Kidney epithelial cell (primary cell): ENCODE measurements at regions not wholly inside any gene's neighbourhood (a gene's known extent, or its start where the extent isn't known, plus 50 kb on each side); places are given as distances from the start of the nearest gene placed in this dataset.

ENCODE experiments used
- DNase-seq: peaks from one replicate; pipeline ENCODE4 v3.0.0-alpha.2; 2010; ENCODE audit warnings: low read depth
- H3K27me3 ChIP-seq: 2 replicates; pipeline ENCODE4 v1.6.0; 2011; ENCODE audit warnings: low read length; ENCODE audit not compliant: control insufficient read depth, insufficient read depth
- H3K36me3 ChIP-seq: 2 replicates; pipeline ENCODE4 v1.5.1; 2011; ENCODE audit warnings: low read length; ENCODE audit not compliant: control insufficient read depth, insufficient read depth
- H3K4me3 ChIP-seq: 2 replicates; pipeline ENCODE4 v1.5.1; 2011; ENCODE audit warnings: low read depth, mild to moderate bottlenecking, control low read depth, low read length
- TF ChIP-seq, protein P1 (sequence below): IDR thresholded peaks from 2 replicates; pipeline ENCODE4 v1.5.1; 2011; ENCODE audit warnings: mild to moderate bottlenecking, moderate library complexity, low read length, control low read depth, inconsistent platforms; ENCODE audit not compliant: insufficient read depth, poor library complexity, severe bottlenecking

- TF ChIP-seq, protein P1, sequence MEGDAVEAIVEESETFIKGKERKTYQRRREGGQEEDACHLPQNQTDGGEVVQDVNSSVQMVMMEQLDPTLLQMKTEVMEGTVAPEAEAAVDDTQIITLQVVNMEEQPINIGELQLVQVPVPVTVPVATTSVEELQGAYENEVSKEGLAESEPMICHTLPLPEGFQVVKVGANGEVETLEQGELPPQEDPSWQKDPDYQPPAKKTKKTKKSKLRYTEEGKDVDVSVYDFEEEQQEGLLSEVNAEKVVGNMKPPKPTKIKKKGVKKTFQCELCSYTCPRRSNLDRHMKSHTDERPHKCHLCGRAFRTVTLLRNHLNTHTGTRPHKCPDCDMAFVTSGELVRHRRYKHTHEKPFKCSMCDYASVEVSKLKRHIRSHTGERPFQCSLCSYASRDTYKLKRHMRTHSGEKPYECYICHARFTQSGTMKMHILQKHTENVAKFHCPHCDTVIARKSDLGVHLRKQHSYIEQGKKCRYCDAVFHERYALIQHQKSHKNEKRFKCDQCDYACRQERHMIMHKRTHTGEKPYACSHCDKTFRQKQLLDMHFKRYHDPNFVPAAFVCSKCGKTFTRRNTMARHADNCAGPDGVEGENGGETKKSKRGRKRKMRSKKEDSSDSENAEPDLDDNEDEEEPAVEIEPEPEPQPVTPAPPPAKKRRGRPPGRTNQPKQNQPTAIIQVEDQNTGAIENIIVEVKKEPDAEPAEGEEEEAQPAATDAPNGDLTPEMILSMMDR, result no peak
- Histone ChIP-seq H3K36me3 (no peaks in the 10 kb centered on the region), H3K27me3 (no peaks in the 10 kb centered on the region), H3K4me3 (no peak overlapping the region)
- no peak for DNase-seq
Observed at GRCh38 chr4:99754756-99755155, 61.9 kb upstream of the DAPP1 start.

- no peak for DNase-seq
- Histone ChIP-seq H3K4me3 (no peak overlapping the region), H3K36me3 (no peaks in the 10 kb centered on the region), H3K27me3 (no peaks in the 10 kb centered on the region)
- TF ChIP-seq, protein P1, result no peak
Observed at GRCh38 chr4:99753931-99754330, 62.7 kb upstream of the DAPP1 start.

DNA sequence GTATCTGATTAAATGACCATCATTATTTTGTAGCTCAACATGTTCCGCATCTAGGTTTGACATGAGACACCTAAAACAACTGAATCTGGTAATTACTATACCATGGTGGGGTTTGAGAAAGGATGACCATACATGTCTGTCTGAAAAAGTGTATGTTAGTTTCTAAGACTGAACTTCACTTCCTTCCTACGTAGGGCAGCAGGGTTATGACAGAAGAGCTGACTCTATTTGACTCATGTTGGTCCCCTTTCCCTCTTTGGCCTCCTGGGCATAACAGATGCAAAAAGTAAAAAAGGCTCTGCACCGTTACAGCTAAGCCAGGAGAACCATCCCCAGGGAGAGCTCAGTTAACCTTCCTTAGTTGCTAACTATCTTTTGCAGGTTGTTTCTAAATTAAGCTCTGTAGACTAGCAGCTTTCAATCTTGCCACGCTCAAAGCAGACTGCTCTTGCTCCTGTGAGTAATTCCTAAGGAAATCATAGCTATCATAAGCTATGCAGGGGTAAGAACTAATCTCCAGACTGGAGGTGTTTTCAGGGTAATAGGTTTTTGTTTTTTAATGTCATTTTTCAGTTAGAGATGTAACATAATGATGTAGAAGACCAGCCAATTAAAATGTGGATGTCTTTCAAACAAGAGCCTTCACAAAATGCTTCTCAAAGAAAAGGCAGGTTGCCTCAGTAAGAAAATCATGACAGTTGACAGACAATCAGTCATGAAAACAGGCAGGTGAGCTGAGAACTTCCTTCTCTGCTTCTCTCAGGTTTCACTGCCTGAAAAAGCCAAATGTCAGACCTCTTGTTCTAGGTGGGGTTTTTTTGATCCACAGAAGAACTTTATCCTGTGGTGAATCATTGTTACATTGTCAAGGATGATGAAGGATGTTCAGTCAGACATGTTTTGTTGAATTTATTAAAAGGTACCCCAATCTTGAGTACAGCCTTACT, 66.9 kb upstream of the DAPP1 start:
- TF ChIP-seq, protein P1, result no peak
- no peak for DNase-seq
- no peaks in the 10 kb centered on the region for H3K36me3 ChIP-seq

DNA sequence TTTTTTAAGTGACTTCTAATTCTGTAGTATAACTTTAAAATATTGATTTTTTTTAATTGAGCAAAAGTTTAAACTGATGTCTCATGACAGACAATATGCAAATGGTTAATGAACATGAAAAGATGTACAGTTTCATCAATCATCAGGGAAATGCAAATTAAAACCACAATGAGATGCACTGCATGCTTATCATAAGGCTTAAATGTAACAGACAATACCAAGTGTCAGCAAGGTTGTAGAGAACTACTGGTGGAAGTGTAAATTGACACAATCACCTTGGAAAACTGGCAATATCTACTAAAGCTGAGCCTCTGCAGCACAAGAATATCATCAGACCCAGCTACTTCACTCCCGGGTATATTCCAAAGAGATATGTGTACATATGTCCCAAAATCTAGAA, 70.2 kb upstream of the DAPP1 start:
- Histone ChIP-seq H3K36me3 (no peaks in the 10 kb centered on the region), H3K27me3 (no peaks in the 10 kb centered on the region), H3K4me3 (no peak overlapping the region)
- TF ChIP-seq, protein P1, result no peak
- DNase-seq, result no peak

More for the DNA sequence above, 66.9 kb upstream of the DAPP1 start:
- H3K4me3 ChIP-seq, result no peak overlapping the region
- no peaks in the 10 kb centered on the region for H3K27me3 ChIP-seq

DNA sequence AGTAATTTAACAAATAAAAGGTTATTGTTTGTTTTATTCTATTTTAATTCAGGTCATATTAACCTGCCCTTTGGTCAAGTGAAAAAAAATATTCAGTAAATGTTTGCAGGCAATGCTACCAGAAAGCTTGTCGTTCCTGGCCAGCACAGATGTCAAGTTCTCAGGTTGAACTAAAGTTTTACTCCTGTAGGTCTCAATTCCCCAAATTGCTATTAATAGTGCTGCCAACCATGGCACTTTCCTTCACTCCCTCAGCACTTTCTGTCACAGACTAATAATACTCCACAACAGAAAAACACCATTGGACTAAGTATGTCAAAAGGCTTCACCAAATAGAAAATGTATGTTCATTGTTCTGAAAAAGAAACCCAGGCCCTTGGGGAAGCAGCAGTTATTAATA, 79.2 kb upstream of the C4orf54 start:
- H3K36me3 ChIP-seq, result no peaks in the 10 kb centered on the region
- H3K4me3 ChIP-seq, result no peak overlapping the region
- H3K27me3 ChIP-seq, result no peaks in the 10 kb centered on the region
- no peak for DNase-seq
- TF ChIP-seq, protein P1, result no peak

GRCh38 chr4:99735822-99736221, 78.2 kb upstream of the C4orf54 start:
- Histone ChIP-seq H3K36me3 (no peaks in the 10 kb centered on the region), H3K27me3 (no peaks in the 10 kb centered on the region), H3K4me3 (no peak overlapping the region)
- DNase-seq, result no peak
- TF ChIP-seq, protein P1, result no peak
